NT2/D1 (cell line): ENCODE measurements at regions not wholly inside any gene's neighbourhood (a gene's known extent, or its start where the extent isn't known, plus 50 kb on each side); places are given as distances from the start of the nearest gene placed in this dataset.

Source experiments
- DNase-seq: peaks from one replicate; pipeline ENCODE4 v3.0.0-alpha.2; 2011; ENCODE audit warnings: low read depth, low spot score
- H3K27me3 ChIP-seq: 2 replicates; pipeline ENCODE4 v1.6.0; 2011; ENCODE audit warnings: mild to moderate bottlenecking; ENCODE audit not compliant: insufficient read length, insufficient read depth
- H3K36me3 ChIP-seq: 2 replicates; pipeline ENCODE4 v1.6.1; 2011; ENCODE audit warnings: mild to moderate bottlenecking, low read length, mixed read lengths; ENCODE audit not compliant: insufficient read depth, insufficient read length
- H3K4me1 ChIP-seq: 2 replicates; pipeline ENCODE4 v1.5.1; 2011; ENCODE audit not compliant: insufficient read depth, insufficient read length
- H3K4me3 ChIP-seq: 2 replicates; pipeline ENCODE4 v1.5.1; 2011; ENCODE audit warnings: low read depth; ENCODE audit not compliant: insufficient read length
- H3K9ac ChIP-seq: 2 replicates; pipeline ENCODE4 v1.6.0; 2011; ENCODE audit warnings: low read depth; ENCODE audit not compliant: insufficient read length
- H3K9me3 ChIP-seq: 2 replicates; pipeline ENCODE4 v1.5.1; 2011; ENCODE audit warnings: mild to moderate bottlenecking, low read length; ENCODE audit not compliant: insufficient read depth
- SUZ12 ChIP-seq: IDR thresholded peaks from 2 replicates; pipeline ENCODE4 v1.6.1; 2011; ENCODE audit not compliant: insufficient read length, insufficient read depth; ENCODE audit errors: extremely low read depth
- YY1 ChIP-seq: IDR thresholded peaks from 2 replicates; pipeline ENCODE4 v1.6.1; 2011; ENCODE audit not compliant: insufficient read length, insufficient read depth
- ZNF274 ChIP-seq: IDR thresholded peaks from 2 replicates; pipeline ENCODE4 v1.6.1; 2011; ENCODE audit warnings: mild to moderate bottlenecking, low read depth, low read length

GRCh38 chr10:128587689-128588088 lies 461.5 kb upstream of the MKI67 start:
- H3K36me3 ChIP-seq: no peaks in the 10 kb centered on the region
- no peaks in the 10 kb centered on the region for H3K27me3 ChIP-seq
- no peaks in the 10 kb centered on the region for H3K4me1 ChIP-seq
- no peaks in the 10 kb centered on the region for H3K9me3 ChIP-seq
- TF ChIP-seq YY1: no peak
- no peak overlapping the region for H3K4me3 ChIP-seq
- no peak overlapping the region for H3K9ac ChIP-seq
- DNase-seq: no peak

- Histone ChIP-seq H3K4me3 (no peak overlapping the region), H3K27me3 (no peaks in the 10 kb centered on the region), H3K4me1 (no peaks in the 10 kb centered on the region), H3K36me3 (no peaks in the 10 kb centered on the region), H3K9ac (no peak overlapping the region), H3K9me3 (no peaks in the 10 kb centered on the region)
- DNase-seq: no peak
- TF ChIP-seq SUZ12: no peak
- TF ChIP-seq ZNF274: no peak
- TF ChIP-seq YY1: no peak
Measured at GRCh38 chr10:128588402-128588801, 462.2 kb upstream of the MKI67 start.

GRCh38 chr10:128594688-128595087 lies 468.5 kb upstream of the MKI67 start:
- no peaks in the 10 kb centered on the region for H3K4me1 ChIP-seq
- H3K9me3 ChIP-seq: no peaks in the 10 kb centered on the region
- H3K9ac ChIP-seq: no peak overlapping the region
- H3K36me3 ChIP-seq: no peaks in the 10 kb centered on the region
- no peak overlapping the region for H3K4me3 ChIP-seq
- no peaks in the 10 kb centered on the region for H3K27me3 ChIP-seq
- DNase-seq: no peak
- TF ChIP-seq YY1 (no peak), ZNF274 (no peak), SUZ12 (no peak)

GRCh38 chr10:128596906-128597305 lies 470.7 kb upstream of the MKI67 start:
- H3K4me1 ChIP-seq: no peaks in the 10 kb centered on the region

GRCh38 chr10:128599030-128599429 lies 472.8 kb upstream of the MKI67 start:
- H3K4me1 ChIP-seq: no peaks in the 10 kb centered on the region
- H3K9me3 ChIP-seq: no peaks in the 10 kb centered on the region
- H3K27me3 ChIP-seq: no peaks in the 10 kb centered on the region
- H3K4me3 ChIP-seq: no peak overlapping the region
- H3K36me3 ChIP-seq: no peaks in the 10 kb centered on the region
- no peak overlapping the region for H3K9ac ChIP-seq
- TF ChIP-seq ZNF274: no peak
- no peak for TF ChIP-seq YY1
- TF ChIP-seq SUZ12: no peak
- no peak for DNase-seq

More at GRCh38 chr10:128596906-128597305, 470.7 kb upstream of the MKI67 start:
- Histone ChIP-seq H3K4me3 (no peak overlapping the region), H3K27me3 (no peaks in the 10 kb centered on the region), H3K9me3 (no peaks in the 10 kb centered on the region), H3K36me3 (no peaks in the 10 kb centered on the region), H3K9ac (no peak overlapping the region)
- TF ChIP-seq SUZ12 (no peak), YY1 (no peak), ZNF274 (no peak)
- DNase-seq: no peak

GRCh38 chr10:128599538-128599937 lies 473.3 kb upstream of the MKI67 start:
- Histone ChIP-seq H3K36me3 (no peaks in the 10 kb centered on the region), H3K4me1 (no peaks in the 10 kb centered on the region), H3K4me3 (no peak overlapping the region), H3K27me3 (no peaks in the 10 kb centered on the region), H3K9ac (no peak overlapping the region), H3K9me3 (no peaks in the 10 kb centered on the region)
- TF ChIP-seq YY1: no peak
- no peak for TF ChIP-seq ZNF274
- no peak for TF ChIP-seq SUZ12
- DNase-seq: no peak

- Histone ChIP-seq H3K4me3 (no peak overlapping the region), H3K27me3 (no peaks in the 10 kb centered on the region), H3K9me3 (no peaks in the 10 kb centered on the region), H3K36me3 (no peaks in the 10 kb centered on the region), H3K4me1 (no peaks in the 10 kb centered on the region), H3K9ac (no peak overlapping the region)
- DNase-seq: no peak
- TF ChIP-seq YY1 (no peak), SUZ12 (no peak), ZNF274 (no peak)
Measured at GRCh38 chr10:128602183-128602582, 476.0 kb upstream of the MKI67 start.

- no peak for DNase-seq
- Histone ChIP-seq H3K9me3 (no peaks in the 10 kb centered on the region), H3K4me1 (no peaks in the 10 kb centered on the region), H3K36me3 (no peaks in the 10 kb centered on the region), H3K4me3 (no peak overlapping the region), H3K9ac (no peak overlapping the region), H3K27me3 (no peaks in the 10 kb centered on the region)
- TF ChIP-seq YY1 (no peak), ZNF274 (no peak), SUZ12 (no peak)
Measured at GRCh38 chr10:128604025-128604424, 477.8 kb upstream of the MKI67 start.
